RKO (cell line): ENCODE measurements at regions not wholly inside any gene's neighbourhood (a gene's known extent, or its start where the extent isn't known, plus 50 kb on each side); places are given as distances from the start of the nearest gene placed in this dataset.
"Not testable (repeated sequence)": the region's sequence is repeated elsewhere in the genome, so short reads cannot be mapped to it uniquely, and the experiment has no call there.

Source experiments
- DNase-seq: peaks from one replicate; pipeline ENCODE4 v3.0.0-alpha.2; 2016; ENCODE audit warnings: low spot score

DNA sequence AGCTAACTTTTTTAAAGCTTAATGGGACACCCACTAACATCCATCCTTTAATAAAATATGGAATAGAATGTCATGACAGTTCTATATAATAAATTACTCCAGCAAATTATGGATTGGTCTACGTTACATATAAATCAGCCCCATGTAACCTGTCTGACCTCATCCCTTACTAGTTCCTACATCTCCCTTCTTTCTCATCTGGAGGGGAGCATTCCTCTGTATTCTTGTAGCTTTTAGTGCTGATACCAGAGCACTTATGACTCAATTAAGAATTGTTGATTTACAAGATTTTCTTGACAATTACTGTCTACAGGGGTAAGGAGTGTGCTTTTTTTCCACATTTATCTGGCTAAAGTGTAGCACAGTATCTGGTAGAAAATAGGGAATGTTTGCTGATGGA lies 523.7 kb downstream of the FAM181B start:
- DNase-seq: no peak

DNA sequence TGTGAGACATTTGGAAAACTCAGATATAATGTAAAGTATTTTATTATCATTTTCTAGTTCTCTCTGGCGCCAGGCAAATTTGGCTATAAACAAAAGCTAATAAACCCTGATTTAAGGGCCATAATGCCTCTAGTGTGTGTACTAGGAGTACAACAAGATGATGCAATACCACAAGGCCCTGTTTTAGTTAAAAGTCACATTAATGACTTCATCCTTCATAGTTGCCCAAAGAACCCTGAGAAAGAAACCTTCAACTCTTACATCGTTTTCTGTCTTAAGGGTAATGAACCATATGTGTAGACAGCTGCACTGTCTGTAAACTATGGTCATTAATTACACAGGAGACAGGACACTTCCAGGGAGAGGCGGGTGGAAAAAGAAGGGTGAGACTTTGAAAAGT lies 538.4 kb downstream of the FAM181B start:
- no peak for DNase-seq

DNA sequence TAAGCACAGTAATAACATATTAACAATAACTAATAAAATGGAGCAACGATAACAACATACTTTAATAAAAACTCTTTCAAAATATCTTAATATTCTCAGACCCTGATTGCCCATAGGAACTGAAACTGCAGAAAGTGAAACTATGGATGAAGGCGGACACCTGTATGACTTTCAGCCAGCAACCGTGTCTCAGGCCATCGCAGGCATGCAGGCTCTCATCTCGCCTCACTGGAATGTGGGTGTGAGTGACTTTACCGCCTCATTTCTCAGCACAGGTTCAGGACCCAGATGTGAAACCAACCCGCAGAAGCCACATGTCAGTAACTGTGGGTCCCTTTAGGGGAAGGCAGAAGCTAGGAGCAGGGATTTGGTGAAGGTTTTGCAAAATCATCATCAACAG lies 539.1 kb downstream of the FAM181B start:
- no peak for DNase-seq

DNA sequence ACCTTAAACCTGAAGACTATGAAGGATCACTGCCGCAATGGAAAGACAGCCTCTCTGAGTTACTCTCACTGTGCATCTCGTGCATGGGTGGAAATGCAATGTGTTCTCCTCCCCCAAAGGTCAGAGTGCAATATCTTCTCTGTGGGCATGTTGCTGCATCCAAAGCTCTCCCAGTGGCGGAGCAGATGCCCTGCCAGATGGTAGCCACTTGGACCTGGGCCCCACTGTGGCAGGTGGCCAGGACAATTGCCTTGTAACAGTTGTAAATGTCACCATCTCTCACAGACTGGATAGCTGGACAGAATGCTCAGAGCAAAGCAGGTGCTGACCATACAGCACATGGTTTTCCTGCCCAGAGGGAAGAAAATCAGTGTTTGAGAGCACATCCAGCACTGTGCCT lies 542.0 kb downstream of the FAM181B start:
- no peak for DNase-seq

DNA sequence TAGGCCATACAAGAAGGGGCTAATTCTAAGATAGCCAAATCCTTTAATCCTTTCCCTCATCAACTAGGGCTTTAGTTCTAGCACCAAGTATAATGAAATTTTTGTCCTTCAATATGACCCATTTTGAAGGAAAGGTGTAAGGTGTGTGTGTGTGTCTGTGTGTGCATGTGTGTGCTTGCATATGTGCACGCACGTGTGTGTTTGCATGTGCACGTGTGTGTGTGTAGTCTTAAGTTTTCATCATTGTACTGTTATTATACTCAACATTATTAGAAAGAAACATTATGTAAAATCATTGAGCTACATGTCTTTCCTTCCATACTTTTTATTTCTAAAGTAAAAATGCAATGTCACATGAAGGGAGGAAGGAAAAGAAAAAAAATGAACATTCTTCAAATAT lies 547.7 kb downstream of the FAM181B start:
- DNase-seq: no peak

DNA sequence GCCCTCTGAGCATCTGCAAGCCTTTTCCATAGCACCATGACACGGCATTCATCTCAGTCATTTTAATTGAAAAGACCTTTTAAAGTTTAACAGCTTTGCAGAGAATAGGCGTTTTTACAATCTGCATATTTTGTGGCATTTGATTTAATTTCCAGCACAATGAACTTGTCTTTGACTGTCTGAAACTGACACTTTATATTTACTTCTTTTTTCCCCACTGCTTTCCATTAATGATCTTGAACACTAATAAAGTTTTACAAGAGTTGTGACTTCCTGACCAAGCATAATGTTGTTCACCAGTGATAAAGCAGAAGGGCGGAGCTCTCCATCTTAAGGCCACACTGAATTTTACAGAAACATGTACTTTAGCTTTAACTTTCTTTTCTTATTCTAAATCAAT lies 548.7 kb downstream of the FAM181B start:
- no peak for DNase-seq

DNA sequence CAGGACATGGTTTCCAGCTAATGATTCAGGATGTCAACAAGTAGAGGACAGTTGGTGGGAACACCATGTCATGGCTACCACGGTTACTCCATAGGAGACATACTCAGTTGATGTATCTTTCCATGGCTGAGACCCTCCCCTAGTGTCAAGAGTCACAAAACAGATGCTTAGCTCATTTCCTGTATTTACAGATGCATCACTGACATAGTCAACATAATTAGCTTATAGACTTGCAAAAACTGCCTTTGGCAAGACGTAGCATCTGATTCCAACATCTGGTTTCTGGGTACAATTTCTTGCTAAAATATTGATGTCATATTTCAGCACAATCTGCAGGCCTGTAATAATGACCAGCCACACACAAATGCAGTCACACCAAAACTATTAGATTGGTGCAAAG lies 550.3 kb downstream of the FAM181B start:
- no peak for DNase-seq

DNA sequence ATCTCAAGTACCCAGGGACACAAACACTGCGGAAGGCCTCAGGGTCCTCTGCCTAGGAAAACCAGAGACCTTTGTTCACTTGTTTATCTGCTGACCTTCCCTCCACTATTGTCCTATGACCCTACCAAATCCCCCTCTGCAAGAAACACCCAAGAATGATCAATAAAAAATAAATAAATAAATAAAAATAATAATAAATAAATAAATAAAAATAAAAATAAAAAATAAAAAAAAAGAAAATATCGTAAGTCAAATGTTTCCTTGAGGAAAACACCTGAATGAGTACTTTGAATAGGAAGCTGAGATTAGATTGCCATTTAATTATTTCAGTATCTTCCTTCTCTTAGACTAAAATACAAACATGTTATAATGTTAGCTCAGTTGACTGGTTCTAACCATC lies 551.0 kb downstream of the FAM181B start:
- not testable (repeated sequence) for DNase-seq

DNA sequence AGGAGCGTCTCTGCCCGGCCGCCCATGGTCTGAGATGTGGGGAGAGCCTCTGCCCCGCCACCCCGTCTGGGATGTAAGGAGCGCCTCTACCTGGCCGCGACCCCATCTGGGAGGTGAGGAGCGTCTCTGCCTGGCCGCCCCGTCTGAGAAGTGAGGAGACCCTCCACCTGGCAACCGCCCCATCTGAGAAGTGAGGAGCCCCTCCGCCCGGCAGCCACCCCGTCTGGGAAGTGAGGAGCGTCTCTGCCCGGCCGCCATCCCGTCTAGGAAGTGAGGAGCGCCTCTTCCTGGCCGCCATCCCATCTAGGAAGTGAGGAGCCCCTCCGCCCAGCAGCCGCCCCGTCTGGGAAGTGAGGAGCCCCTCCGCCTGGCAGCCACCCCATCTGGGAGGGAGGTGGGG lies 551.9 kb downstream of the FAM181B start:
- DNase-seq: not testable (repeated sequence)

DNA sequence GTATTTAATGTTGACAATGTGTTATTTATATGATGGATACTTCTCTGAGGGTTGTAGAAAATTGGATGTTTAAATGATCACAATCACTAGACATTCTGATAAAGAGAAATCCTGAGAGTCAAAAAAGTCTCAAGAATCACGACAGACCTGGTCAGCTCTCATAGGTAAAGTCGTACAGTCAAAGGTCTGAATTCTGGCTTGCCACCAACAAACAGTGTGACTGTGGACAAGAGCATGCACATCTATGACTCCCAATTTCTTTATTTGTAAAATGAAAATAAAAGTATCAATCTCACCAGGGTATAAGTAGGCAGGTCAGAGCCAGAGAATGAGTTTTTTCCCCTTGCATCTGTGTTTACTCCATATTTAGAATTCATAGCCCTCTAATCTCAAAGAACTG lies 556.7 kb downstream of the FAM181B start:
- DNase-seq: no peak

DNA sequence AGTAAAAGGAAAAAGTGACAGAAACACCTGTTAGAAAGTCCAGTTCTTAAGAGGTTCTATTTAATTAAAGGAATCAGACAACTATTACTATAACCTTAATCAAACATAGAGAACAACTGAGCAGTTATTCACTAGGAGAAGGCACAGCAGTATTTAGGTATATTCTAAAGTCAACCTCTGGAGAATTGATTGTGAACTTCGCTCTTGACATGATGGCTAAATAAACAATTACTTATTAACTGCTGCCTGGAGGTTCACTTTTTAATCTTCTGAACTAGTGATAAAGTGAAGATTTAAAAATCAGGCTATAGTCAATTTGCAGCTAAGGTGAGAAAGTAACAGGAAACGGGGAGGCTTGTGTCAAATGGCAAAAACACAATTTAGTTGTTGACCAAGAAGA lies 557.3 kb downstream of the FAM181B start:
- no peak for DNase-seq

DNA sequence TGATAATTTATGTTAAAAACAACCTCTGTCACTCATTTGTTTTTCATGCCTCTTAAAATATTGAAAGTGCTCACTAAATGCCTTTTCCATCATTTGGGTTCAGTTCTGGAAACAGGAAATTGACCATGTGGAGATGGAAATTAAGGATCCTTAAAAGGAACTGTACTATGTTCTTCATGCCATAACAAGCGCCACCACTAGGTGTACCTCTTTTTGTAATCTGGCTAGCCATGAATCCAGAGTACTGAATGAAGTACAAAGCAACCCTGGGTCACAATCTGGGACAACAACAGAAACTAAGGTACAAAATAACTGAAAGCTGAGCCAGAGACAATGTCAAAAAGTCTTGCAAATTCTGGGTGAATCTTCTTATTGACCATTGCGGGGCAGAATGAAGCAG lies 559.1 kb downstream of the FAM181B start:
- peak; percentile 14 for DNase-seq

DNA sequence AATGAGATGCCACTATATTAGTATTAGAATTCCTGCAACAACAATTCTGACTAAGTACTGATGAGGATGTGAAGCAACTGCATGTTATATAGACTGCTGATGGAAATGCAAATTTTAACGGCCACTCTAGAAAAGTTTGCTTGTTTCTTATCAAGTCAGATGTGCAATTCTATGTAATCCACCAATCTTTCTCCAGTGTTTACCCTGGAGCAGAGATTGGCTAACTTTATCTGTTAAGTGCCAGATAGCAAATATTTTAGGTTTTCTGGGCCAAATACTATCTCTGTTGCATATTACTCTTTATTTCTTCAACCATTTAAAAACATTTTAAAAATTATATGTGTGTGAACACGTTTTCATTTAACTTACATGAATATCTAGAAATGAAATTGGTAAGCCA lies 586.9 kb downstream of the FAM181B start:
- DNase-seq: no peak

DNA sequence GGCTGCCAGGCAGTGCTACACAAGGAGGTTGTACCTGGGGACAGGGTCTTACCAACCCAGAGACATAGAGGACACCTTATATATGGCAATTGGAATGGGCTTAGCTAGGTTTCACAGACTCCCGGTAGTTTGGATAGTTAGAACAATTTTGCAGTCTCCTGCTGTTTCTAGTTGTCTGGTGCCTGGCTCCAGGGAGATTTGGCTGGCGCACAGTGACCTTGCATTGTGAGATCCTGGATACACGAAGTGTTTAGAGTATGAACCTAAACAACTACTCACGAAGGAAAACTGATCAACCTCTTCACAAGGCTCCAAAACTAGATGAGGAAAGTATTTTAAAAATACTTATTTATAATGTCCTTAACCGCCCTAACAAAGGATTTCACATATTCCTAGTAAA lies 614.7 kb downstream of the FAM181B start:
- DNase-seq: no peak

DNA sequence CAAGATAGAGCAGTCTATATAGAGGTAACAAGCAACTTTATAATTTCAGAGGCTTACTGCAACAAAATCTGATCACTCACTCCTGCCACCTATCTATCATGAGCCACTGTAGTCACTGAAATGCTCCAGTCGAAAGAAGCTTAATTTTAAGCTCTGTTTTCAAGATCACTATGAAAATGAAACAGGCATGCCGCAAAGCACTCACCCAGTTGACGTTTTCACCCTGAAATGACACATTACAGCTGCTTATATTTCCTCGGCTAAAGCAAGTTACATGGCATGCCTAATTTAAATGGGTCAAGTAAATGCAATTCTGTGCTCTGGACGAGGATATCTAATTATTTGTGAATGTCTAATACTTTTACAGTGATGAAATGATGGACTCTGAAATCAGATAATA lies 616.3 kb downstream of the FAM181B start:
- no peak for DNase-seq

DNA sequence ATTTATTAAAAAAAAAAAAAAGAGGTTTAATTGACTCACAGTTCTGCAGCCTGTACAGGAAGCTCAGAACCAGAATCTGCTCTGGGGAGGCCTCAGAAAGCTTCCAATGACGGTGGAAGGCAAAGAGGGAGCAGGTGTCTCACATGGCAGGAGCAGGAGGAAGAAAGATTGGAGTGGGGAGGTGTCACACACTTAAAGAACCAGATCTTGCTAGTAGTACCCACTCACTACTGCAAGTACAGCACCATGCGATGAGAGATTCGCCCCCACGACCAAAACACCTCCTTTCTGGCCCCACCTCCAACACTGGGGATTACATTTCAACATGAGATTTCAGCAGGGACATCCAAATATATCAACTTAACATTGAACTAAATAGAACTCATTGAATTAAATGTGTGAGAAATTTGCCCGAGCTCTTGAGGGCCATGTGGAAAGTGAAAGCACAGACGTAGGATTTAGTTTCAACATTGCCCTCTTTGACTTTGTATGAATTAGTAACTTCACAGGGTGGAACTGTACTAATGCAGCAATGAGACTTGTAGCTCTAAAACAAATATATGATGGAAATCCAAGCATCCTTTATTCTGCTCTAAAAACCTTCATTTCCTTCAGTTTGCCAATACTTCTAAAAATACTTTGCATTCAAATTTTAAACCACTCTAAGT lies 628.2 kb downstream of the FAM181B start:
- no peak for DNase-seq

DNA sequence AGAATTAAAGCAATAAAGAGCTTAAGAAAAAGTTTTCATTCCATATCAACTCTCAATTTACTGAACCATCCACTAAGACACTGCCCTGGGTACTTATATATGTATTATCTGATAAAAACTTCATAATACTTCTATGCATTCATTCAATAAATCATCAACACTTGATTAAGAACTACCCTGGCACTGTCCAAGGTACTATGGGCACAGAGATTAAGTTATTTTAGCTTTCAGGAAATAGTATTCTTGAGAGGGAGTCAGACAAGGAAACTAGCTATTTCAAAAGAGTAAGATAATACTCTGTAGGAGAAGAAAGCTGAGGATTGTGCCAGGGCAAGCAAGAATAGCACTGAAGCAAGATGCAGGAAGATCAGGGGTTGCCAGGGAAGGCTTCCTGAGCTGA lies 640.8 kb downstream of the FAM181B start:
- peak; percentile 3 for DNase-seq

DNA sequence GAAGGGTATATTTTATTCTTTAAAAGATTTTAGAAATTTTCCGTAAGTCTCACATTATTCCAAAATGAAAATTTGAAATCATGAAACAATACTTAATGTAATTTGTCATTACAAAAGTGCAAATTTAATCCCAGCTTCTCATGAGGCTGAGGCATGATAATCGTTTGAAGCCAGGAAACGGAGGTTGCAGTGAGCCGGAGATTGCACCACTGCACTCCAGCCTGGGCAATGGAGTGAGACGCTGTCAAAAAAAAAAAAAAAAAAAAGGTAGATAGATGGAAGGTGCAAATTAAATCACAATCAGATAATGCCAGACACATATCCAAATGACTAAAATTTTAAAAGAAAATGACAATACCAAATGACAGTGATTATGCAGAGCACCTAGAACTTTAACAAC lies 644.2 kb downstream of the FAM181B start:
- no peak for DNase-seq

DNA sequence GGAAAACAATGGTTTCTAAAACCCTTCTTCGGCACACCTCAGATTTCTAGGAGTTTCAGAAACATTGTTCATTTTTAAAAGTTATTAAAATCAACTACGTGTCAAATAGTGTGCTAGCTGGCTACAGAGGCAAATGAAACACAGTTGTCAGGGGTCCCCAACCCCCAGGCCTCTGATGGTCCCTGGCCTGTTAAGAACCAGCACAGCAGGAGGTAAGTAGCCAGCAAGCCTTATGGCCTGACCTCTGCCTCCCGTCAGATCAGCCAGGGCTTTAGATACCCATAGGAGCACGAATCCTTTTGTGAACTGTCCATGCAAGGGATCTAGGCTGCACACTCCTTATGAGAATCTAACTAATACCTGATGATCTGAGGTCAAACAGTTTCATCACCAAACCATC lies 648.2 kb downstream of the FAM181B start:
- no peak for DNase-seq

DNA sequence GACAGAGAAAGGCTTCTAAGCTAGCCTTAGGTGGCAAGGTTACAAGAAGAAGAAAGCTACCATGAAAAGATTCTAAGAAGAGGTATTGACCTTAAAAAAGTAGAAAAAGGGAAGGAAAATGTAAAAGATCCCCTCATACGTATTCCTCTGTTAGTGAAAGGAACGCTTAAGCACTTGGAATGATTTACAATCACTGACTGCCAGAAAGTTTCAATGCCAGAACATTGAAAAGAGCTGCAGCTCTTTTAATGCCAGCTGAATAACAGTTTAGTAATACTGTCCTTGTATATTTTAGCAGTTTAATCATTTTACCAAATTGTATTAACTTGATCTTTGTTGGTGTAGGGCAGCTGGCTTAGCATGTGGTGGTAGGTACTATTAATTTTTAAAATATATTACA lies 650.7 kb downstream of the FAM181B start:
- DNase-seq: no peak

DNA sequence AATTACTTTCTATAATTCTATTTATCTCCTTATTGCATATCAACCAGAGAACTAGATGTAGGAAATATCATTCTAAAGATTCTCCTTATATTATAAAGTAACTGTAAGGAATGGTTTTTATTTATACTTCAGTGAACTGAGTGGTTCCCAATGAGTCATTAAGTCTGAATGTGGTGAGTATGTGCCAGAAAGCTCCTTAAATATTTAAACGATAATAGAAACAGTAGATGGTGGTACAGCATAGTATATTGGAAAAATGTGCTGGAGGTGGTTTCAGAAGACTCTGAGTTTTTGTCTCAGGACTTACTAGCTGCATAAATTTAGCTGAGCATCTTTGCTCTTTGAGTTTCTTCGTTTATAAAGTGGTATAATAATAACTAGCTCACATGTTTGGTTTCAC lies 653.5 kb downstream of the FAM181B start:
- DNase-seq: peak; percentile 32

DNA sequence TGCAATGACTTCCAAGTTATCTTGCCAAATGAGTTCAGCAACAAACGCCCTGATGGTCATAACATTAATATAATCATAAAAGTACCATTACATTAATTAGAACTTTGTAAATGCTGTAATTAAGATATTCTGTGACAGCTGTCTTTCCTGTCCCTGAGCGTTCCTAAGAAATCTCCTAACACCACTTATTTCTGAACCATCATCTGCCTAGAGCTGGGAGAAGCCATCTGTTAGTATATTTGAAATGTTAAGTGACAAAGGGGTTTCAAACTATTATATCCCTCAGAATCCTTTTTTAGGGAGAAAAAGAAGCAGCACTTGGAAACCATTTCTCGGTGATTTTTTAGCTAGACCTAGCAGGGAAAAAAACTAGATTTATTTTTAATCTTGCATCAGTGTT lies 657.5 kb downstream of the FAM181B start:
- no peak for DNase-seq

DNA sequence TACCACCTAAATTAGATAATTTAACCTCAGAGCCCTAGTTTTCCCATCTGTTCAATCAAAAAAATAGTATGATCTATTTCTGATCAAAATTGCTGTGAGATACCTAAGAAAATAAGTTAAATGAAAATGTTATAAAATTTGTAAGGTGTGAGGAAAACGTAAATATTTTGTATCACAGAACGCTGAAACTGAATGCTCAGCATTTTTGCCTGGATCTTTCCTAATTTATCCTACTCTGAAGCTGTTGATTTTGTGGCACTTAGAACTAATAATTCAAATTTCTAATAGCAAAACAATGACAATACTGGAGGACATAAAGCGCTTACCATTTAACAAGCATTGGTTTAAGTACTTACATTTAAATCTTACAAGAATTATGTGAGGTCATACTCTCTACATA lies 674.2 kb downstream of the FAM181B start:
- DNase-seq: no peak

DNA sequence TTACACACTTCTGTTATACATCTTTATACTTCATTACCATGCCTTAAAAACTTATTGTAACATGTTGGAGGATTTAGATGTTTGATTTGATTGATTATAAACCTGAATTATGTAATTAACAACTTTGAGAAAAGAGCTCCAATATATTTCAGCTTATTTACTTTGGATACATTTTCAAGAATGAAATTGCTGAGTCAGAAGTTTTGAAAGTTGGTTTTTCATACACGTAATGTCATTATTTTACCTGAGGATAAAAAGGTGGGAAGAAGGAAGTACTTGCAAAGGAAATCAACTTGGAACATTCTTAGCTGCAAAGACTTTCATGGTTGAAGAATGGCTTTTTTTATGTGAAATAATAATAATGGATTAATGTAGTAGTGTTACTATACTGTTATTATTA lies 677.2 kb downstream of the FAM181B start:
- no peak for DNase-seq

DNA sequence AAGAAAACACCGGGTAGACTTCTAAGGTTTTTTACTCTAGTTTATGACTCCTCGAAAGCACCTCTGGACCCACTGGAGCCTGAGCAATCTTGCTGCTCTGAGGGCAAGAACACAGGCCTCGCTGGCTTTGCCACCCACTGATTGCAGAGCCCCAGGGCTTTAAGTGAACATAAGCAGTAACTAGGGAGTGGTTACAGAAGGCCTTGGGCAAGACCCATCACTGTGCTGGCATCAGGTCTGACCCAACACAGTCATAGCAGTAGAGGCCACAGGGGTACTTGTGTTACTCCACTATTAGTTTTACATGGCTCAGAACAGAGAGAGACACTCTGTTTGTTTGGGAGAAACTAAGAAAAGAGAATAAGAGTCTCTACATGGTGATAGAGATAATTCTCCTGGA lies 684.5 kb downstream of the FAM181B start:
- DNase-seq: no peak
